HG03097 (cell line): ENCODE measurements at regions not wholly inside any gene's neighbourhood (a gene's known extent, or its start where the extent isn't known, plus 50 kb on each side); places are given as distances from the start of the nearest gene placed in this dataset.
"Not testable (repeated sequence)": the region's sequence is repeated elsewhere in the genome, so short reads cannot be mapped to it uniquely, and the experiment has no call there.

Experiments
- ATAC-seq: cut with Tn5 transposase; IDR thresholded peaks from one replicate; pipeline ENCODE4 v1.9.1; 2021; ENCODE audit not compliant: unreplicated experiment, low FRiP score

DNA sequence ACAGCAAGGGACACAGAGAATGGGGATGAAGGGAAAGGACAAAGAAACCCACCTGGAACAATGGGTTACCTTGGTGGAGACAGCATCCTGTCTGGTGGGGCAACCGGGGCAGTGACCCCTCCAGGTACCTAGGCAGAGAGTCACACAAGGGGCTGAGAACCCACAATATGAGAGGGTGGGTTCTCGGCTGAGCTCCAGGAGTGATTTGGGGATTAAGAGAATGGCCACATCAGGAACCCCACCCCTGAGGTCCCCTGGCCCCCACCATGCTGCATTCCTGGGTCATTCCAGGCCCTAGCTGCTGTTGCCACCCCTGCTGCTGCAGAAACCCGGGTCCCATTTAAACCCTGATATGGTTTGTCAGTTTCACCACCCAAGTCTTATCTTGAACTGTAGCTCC lies 172.3 kb downstream of the RTP5 start:
- ATAC-seq, result no peak

DNA sequence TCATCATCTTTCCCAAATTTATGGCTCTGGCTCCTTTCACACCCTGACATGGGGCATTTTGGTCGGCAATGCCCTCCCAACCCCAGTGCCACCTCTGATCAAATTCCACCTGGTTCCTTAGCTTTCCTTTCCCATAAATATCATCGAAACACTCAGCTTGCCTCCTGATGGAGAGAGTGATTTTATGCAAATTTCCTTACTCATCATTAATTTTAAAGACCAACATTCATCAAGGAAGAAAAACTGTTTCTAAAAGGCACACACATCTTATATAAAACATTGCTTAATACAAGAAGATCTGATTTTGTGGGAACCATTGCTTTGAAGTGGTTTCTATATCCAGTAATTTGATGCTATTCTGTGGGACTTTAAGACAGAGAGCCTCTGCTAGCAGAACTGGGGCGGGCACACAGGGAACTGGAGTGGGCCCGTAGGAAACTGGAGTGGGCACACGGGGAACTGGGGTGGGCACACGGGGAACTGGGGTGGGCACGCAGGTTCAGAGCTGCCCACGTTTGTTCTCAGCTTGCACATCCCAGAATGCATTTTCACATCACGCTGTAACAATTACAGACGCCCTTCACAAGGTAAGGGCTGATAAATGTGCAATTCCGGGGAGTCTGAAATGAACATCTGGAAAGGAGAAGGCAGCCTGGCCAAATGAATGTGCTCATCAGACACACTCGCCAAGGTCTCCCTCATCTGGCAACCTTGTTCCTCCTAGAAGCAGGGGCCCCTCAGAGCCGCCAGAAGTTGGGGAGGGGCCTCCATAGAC lies 174.2 kb downstream of the RTP5 start:
- ATAC-seq, result no peak

DNA sequence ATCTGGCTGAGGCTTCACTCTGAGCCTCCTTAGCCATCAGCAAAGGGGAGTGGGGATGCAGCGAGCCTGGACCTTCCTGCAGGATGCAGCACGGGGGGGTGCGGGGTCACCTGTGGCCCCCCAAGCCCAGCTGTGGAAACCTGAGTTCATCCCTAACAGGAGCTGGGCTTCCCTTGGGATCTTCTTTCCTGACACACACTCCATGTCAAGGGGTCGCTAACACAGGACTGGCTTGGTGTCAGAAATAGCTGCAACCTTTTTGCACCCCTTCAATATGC lies 174.7 kb downstream of the RTP5 start:
- no peak for ATAC-seq

DNA sequence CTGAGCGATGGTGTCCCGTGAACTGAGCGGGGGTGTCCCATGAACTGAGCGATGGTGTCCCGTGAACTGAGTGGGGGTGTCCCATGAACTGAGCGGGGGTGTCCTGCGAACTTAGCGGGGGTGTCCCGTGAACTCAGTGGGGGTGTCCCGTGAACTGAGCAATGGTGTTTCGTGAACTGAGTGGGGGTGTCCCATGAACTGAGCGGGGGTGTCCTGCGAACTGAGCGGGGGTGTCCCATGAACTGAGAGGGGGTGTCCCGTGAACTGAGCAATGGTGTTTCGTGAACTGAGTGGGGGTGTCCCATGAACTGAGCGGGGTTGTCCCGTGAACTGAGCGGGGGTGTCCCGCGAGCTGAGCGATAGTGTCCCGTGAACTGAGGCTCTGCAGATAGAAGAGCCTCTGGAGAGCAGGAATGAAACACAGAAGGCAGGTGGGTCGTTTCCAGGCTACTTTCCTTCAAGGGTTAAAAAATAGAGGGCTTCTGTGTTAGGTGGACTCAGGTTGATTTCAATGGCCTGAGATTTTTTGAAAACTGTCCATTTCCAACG lies 176.1 kb downstream of the RTP5 start:
- ATAC-seq, result not testable (repeated sequence)

GRCh38 chr2:242046206-242046826 lies 176.8 kb downstream of the RTP5 start:
- ATAC-seq, result no peak

GRCh38 chr2:242047963-242048362 lies 178.4 kb downstream of the RTP5 start:
- ATAC-seq, result no peak

DNA sequence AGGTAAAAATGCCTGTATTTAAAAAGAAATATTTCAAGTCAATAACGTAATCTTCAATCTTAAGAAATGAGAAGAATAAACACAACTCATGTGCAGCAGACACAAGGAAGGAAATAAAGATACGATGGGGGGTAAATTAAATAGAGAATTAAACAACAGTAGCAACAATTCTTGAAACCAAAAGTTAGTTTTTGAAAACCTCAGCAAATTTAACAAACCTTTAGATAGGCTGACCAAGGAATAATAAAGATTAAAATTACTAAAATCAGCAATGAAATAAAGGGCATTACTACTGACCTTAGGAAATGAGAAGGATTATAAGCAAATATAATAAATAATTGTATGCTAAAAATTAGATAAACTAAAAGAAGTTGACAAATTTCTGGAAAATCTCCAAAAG lies 178.9 kb downstream of the RTP5 start:
- ATAC-seq, result no peak

GRCh38 chr2:242049492-242049891 lies 180.0 kb downstream of the RTP5 start:
- not testable (repeated sequence) for ATAC-seq

DNA sequence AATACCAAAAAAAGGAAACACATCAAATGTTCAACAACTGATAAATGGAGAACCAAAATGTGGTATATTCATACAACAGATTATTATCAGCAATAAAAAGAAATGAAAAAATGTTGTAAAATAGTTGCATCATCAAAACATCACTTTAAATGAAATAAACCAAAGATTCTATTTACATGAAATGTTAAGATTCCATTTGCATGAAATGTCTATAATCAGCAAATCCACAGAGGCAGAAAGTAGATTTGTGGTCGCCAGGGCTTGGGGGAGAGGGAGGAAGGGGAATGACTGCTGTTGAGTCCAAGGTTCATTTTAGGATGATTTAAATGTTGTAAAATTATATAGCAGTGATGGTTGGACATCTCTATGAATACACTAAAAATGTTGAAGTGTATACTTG lies 181.9 kb downstream of the RTP5 start:
- no peak for ATAC-seq

DNA sequence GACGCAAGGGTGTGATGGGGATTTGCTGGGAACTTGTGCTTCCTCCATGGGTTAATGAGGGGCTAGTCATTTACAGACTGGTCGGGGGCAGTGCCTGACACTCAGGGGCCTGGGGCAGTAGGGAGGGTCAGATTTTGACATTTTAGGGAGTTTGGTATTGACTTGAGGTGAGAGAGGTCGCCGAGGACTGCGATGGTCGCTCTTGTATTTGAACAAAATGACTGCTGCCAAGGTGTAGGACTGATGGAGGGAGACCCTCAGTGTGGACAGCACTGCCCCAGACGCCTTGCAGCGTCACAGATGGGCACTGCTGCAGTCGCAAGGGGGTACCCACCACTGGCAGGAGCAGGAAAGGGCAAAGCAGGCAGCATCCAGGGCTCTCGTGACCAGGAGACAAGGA lies 182.9 kb downstream of the RTP5 start:
- no peak for ATAC-seq

DNA sequence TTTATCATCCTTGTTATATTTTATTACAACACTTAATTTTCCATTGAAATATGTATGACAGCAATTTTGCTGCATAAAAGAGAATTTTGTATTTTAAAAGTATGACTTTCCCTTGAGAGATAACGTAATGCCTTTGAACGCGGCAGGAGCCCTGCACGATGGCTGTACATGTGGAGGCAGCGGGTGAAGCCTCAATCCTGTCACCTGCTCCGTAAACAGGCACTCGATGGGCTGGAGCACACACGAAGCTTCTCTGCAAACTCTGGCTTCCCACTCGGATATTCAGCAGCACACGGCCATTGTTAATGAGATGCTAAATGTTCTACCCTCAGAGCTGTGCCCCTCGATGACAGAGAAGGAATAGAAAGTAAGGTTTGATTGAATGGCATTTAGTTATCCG lies 184.4 kb downstream of the RTP5 start:
- ATAC-seq, result no peak

DNA sequence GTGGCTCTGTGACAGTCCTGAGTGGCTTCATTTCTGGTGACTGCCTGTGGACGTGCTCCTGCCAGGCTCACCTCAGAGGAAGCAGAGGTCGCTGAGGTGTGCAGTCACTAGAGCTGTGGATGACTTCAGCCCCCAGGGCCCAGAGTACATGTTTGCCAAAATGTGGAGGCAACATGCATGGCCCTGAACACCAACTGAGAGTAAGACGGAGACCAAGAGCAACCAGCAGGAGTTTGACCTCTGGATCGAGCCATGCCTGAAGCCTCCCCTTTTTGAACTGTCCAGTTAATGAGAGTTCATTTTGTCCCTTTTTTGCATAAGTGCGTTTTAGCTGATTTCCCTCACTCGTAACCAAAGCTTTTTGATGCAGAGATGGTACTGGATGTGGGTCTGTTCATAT lies 184.9 kb downstream of the RTP5 start:
- ATAC-seq, result no peak

GRCh38 chr2:242054881-242055801 lies 185.6 kb downstream of the RTP5 start:
- ATAC-seq, result no peak

DNA sequence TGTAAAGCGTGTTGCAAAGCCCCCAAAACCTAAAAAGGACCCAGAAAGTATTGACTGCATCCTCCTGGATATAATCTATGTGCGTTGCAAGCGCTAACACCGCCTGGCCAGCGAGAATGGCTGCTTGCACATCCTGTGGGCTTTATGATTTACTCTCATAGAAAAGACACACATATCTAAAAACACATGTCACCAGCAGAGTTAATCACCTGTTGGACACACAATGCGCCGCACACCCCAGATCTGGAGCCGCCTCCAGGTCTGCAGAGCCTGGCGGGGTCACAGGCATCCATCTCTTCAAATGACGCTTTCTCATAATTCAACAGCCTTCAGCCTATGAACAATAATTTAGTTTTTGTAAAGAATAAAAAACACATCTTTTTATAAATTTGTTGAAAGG lies 186.5 kb downstream of the RTP5 start:
- no peak for ATAC-seq

DNA sequence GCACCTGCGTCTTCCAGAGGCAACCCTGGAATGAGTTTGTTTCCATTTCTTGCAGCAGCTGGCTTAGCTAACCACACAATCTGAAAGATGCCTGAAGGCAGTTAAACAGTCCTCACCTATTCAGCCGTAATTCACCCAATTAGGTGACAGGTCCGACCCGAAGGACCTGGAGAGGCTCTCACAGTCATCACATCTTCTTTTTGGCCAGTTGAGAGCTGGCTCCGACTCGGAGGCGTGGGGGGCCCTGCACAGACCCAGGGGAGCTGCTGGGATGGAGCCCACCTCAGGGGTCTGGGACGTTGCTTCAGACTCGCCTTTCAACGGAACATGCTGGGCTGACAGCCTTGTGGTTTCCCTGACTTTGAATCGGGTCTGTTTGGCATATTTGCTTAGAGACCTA lies 187.3 kb downstream of the RTP5 start:
- no peak for ATAC-seq

DNA sequence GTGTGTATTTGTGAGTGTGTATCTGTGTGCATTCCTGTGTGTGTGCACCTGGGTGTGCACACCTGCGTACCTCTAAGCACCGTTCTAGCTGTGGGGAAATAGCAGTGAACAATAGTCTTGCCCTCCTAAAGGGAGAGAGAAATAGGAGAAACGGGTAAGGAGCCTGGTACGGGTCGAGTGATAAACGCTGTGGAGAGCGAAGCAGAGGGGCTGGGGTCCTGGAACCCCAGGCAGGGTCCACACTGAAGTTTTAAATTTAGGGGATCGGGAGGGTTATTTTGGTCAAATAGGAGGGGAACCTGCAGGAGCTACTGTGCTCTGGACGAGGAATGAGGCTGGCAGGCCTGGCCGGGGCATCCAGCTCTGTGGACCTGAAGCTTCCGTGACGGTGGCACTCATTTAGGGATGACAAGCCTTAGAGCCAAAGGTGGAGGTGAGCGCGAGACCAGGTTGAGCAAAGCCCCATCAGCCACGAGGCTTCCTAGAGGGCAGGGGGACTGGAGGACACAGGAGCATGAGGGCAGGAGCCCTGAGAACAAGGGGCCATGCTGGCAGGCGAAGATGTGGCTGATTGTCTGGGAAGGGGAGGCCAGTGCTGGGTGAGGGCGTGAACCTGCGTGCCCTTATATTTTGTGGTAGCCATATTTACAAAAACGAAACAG lies 188.0 kb downstream of the RTP5 start:
- no peak for ATAC-seq

GRCh38 chr2:242058116-242058680 lies 188.7 kb downstream of the RTP5 start:
- ATAC-seq, result no peak

DNA sequence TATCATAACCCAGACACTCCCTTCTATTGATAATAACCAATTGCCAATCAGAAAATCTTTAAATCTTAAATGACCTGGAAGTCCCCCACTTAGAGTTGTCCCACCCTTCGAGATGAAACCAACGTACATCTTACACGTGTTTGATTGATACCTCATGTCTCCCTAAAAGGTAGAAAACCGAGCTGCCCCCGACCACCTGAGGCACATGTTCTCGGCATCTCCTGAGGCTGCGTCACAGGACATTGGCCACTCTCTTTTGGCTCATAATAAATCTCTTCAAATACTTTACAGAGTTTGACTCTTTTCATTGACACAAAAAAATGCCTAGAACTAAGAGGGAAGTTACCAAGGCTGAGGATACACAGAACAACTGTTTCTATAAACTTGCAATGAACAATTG lies 190.0 kb downstream of the RTP5 start:
- ATAC-seq, result no peak

DNA sequence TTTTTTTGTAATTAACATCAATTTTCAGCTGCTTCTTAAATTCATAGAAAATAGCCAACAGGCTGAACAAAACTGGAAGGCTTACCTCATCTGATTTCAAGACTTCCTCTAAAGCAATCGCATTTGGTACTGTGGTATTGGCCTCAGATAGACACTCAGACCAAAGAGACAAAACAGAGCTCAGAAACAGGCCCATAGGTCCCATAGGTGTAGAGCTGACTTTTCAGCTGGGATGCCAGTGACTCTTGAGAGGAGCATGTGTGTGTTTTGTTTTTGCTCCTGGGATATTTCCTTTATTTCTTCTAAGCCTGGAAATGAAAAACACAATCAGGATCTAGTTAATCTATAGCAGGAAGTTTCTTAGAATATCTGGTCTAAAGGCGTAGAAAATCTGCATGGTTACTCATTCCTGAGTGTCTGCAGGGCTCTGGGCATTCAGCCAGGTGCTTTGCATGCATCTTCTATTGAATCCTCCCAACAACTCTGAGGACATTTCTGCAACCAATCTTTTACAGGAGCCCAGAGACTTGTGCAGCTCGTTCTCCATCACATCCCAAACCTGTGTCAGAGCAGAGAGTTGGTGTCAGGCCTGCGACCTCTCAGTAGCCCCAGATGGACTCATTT lies 190.8 kb downstream of the RTP5 start:
- no peak for ATAC-seq

DNA sequence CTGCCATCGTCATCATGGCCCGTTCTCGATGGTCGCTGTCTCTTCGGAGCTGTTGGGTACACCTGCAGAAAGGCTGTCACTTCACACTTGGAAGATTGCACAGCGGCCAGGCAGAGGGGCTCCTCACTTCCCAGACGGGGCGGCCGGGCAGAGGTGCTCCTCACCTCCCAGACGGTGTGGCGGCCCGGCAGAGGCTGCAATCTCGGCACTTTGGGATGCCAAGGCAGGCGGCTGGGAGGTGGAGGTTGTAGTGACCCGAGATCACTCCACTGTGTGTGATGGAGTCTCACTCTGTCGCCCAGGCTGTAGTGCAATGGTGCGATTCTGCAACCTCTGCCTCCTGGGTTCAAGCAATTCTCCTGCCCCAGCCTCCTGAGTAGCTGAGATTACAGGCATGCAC lies 192.4 kb downstream of the RTP5 start:
- ATAC-seq, result not testable (repeated sequence)
